HL-60 (cell line): ENCODE measurements at regions not wholly inside any gene's neighbourhood (a gene's known extent, or its start where the extent isn't known, plus 50 kb on each side); places are given as distances from the start of the nearest gene placed in this dataset.

Source experiments
- DNase-seq, 2 experiments: peaks; one replicate each; pipeline ENCODE4 v3.0.0-alpha.2; 2010 to 2020; ENCODE audit warnings: low read depth in 1 of 2, low spot score in 1 of 2
- H3K27ac ChIP-seq: fragments of 250-450 bp; sonication (Bioruptor Pico); replicated peaks from 2 replicates; pipeline ENCODE4 v1.5.1; 2020; ENCODE audit warnings: mild to moderate bottlenecking, moderate library complexity
- H3K27me3 ChIP-seq: fragments of 250-450 bp; sonication (Bioruptor Pico); 2 replicates; pipeline ENCODE4 v1.5.1; 2021; ENCODE audit warnings: mild to moderate bottlenecking, moderate library complexity; ENCODE audit not compliant: insufficient read depth, poor library complexity, severe bottlenecking
- H3K4me3 ChIP-seq: replicated peaks from 2 replicates; pipeline ENCODE4 v1.5.1; 2011; ENCODE audit warnings: mild to moderate bottlenecking, control low read depth, low read length; ENCODE audit not compliant: insufficient read depth
- CTCF ChIP-seq: IDR thresholded peaks from one replicate; pipeline ENCODE4 v1.5.1; 2011; ENCODE audit warnings: low read length, control low read depth, inconsistent platforms; ENCODE audit not compliant: insufficient read depth
- GABPA ChIP-seq: IDR thresholded peaks from 2 replicates; pipeline ENCODE4 v1.6.1; 2012; ENCODE audit warnings: low read depth
- POLR2AphosphoS5 ChIP-seq: IDR thresholded peaks from 2 replicates; pipeline ENCODE4 v1.6.1; 2012; ENCODE audit warnings: low read depth
- REST ChIP-seq: IDR thresholded peaks from 2 replicates; pipeline ENCODE4 v1.6.1; 2012; ENCODE audit warnings: low read depth; ENCODE audit not compliant: insufficient replicate concordance
- SPI1 ChIP-seq: IDR thresholded peaks from 2 replicates; pipeline ENCODE4 v1.6.1; 2012; ENCODE audit warnings: low read depth, mild to moderate bottlenecking, borderline replicate concordance

- H3K27ac ChIP-seq = no peak overlapping the region
- H3K4me3 ChIP-seq = no peak overlapping the region
- no peak for DNase-seq
- no peak for TF ChIP-seq CTCF
- no peak for TF ChIP-seq REST
- no peaks in the 10 kb centered on the region for H3K27me3 ChIP-seq
These were observed 643.9 kb upstream of the VRK2 start for GRCh38 chr2:57402755-57403154.

- Histone ChIP-seq H3K4me3 (no peak overlapping the region), H3K27ac (no peak overlapping the region), H3K27me3 (no peaks in the 10 kb centered on the region)
- TF ChIP-seq CTCF (no peak), REST (no peak), POLR2AphosphoS5 (no peak), GABPA (no peak), SPI1 (no peak)
- DNase-seq = peak in 1 of 2 experiments; percentile 39
These were observed 638.8 kb upstream of the VRK2 start for GRCh38 chr2:57407772-57408201.

GRCh38 chr2:57408587-57408986, 638.0 kb upstream of the VRK2 start:
- Histone ChIP-seq H3K27me3 (no peaks in the 10 kb centered on the region), H3K4me3 (no peak overlapping the region), H3K27ac (no peak overlapping the region)
- TF ChIP-seq CTCF (no peak), REST (no peak), POLR2AphosphoS5 (no peak), SPI1 (peak; percentile 62; the same call in 1 of the 2 replicates), GABPA (no peak)
- peak in 1 of 2 experiments; percentile 29 for DNase-seq
